Sigmoid colon (tissue), 6 donors: ENCODE measurements at regions not wholly inside any gene's neighbourhood (a gene's known extent, or its start where the extent isn't known, plus 50 kb on each side); places are given as distances from the start of the nearest gene placed in this dataset.

Experiments
- DNase-seq: peaks from one replicate; pipeline ENCODE4 v3.0.0-alpha.2; 2019
- H3K27ac ChIP-seq, 4 donors: fragments of 200-600 bp; sonication (generic); one replicate each; pipeline ENCODE4 v1.5.1; 2016 to 2019; ENCODE audit warnings: mild to moderate bottlenecking in 1 of 4
- H3K27me3 ChIP-seq, 3 donors: fragments of 200-600 bp; sonication (generic); one replicate each; pipeline ENCODE4 v1.5.1; 2019; ENCODE audit warnings: mild to moderate bottlenecking in 1 of 3
- H3K36me3 ChIP-seq, 4 donors: fragments of 200-600 bp; sonication (generic); one replicate each; pipeline ENCODE4 v1.5.1; 2016 to 2019
- H3K4me1 ChIP-seq, 4 donors: fragments of 200-600 bp; sonication (generic); one replicate each; pipeline ENCODE4 v1.5.1; 2017 to 2019
- H3K4me3 ChIP-seq, 4 donors: fragments of 200-600 bp; sonication (generic); one replicate each; pipeline ENCODE4 v1.5.1; 2017 to 2019; ENCODE audit warnings: mild to moderate bottlenecking in 2 of 4, moderate library complexity in 1 of 4
- H3K9me3 ChIP-seq, 4 donors: fragments of 200-600 bp in 3 of 4; sonication (generic) in 3 of 4; one replicate each; pipeline versions ENCODE4 v1.5.1 to v1.6.1; 2013 to 2019
- EP300 ChIP-seq, 4 donors: sonication (generic); formaldehyde crosslinking; IDR thresholded peaks; one replicate each; pipeline ENCODE4 v1.6.1; 2017; ENCODE audit warnings: antibody characterized with exemption in 4 of 4
- POLR2A ChIP-seq, 2 donors: fragments of 450-650 bp; IDR thresholded peaks; one replicate each; pipeline ENCODE4 v1.6.1; 2016; ENCODE audit warnings: antibody characterized with exemption in 2 of 2, mild to moderate bottlenecking in 2 of 2, moderate library complexity in 2 of 2
- POLR2AphosphoS5 ChIP-seq, 4 donors: sonication (generic); formaldehyde crosslinking; IDR thresholded peaks; one replicate each; pipeline ENCODE4 v1.6.1; 2017; ENCODE audit warnings: antibody characterized with exemption in 4 of 4
- WGBS, 2 donors: extraction: QIAGEN DNeasy Blood & Tissue Kit; methylation state at CpG; one replicate each; pipeline ENCODE4 v1.1.7; 2013; 5-methylcytosine and 5-hydroxymethylcytosine counted together
- intact Hi-C: fragments of 100-400 bp; cut with DNase I; formaldehyde crosslinking; loops from one replicate; pipeline ENCODE4 v1.15.1; 2023
- TF ChIP-seq, protein P1 (sequence below), 4 experiments: fragments of 450-650 bp in 3 of 4; fragments of 200-600 bp in 1 of 4; IDR thresholded peaks; one replicate each; pipeline ENCODE4 v1.5.1; 2016 to 2019; ENCODE audit warnings: antibody characterized with exemption in 4 of 4, mild to moderate bottlenecking in 3 of 4, moderate library complexity in 2 of 4
- donor health status: healthy with polysubstance abuse.
- donor health status: healthy.

DNA sequence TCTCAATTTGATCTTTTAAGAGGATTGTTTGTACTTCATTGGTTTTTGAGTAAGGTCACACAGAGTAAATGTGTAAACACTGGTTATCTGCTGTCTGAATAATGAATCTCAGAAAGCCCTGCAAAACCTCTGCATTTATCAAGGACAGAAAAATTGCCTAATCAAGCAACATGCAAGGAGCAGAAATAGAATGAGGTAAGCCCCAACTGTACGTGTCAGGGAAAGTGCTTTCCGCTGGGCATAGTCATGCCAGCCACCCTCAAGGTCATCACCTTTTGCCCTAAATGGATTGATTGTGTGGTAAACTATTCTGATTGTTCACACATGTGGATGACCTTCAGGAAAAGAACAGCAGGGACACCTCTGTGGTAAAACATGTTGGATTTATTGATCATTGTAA, 376.9 kb upstream of the KCNN2 start:
- Histone ChIP-seq H3K27me3 (no peaks in the 10 kb centered on the region), H3K4me3 (no peak overlapping the region), H3K27ac (no peak overlapping the region), H3K9me3 (no peaks in the 10 kb centered on the region), H3K4me1 (no peaks in the 10 kb centered on the region), H3K36me3 (no peaks in the 10 kb centered on the region)
- DNase-seq, result no peak
- TF ChIP-seq, protein P1, sequence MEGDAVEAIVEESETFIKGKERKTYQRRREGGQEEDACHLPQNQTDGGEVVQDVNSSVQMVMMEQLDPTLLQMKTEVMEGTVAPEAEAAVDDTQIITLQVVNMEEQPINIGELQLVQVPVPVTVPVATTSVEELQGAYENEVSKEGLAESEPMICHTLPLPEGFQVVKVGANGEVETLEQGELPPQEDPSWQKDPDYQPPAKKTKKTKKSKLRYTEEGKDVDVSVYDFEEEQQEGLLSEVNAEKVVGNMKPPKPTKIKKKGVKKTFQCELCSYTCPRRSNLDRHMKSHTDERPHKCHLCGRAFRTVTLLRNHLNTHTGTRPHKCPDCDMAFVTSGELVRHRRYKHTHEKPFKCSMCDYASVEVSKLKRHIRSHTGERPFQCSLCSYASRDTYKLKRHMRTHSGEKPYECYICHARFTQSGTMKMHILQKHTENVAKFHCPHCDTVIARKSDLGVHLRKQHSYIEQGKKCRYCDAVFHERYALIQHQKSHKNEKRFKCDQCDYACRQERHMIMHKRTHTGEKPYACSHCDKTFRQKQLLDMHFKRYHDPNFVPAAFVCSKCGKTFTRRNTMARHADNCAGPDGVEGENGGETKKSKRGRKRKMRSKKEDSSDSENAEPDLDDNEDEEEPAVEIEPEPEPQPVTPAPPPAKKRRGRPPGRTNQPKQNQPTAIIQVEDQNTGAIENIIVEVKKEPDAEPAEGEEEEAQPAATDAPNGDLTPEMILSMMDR (IDR thresholded peaks at IDR 0.05), result no peak
- TF ChIP-seq POLR2AphosphoS5 (IDR thresholded peaks at IDR 0.05) (no peak), EP300 (IDR thresholded peaks at IDR 0.05) (no peak), POLR2A (IDR thresholded peaks at IDR 0.05) (no peak)
- intact Hi-C loops, result no loop called here
- 61 to 67% methylated on average over 2 of the region's 2 CpGs for WGBS, 2 donors

DNA sequence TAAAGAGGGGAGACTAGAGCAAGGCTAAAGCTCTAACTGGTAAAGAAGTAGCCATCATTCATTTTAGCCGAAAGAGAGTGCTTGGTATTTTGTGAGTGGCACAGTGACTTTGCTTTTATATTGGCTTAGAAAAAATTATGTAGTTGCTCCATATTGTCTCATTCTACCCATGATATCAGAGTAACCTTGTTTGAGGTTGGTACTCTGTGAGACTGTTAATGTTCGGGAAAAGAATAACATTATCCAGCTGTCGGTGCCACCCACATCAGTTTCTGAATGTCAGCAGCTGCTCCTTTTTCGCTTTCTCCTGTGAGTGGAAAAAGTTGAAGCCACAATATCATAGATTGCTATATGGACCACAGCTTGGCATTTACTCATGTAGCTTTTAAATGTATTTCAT, 376.4 kb upstream of the KCNN2 start:
- Histone ChIP-seq H3K36me3 (no peaks in the 10 kb centered on the region), H3K4me3 (no peak overlapping the region), H3K9me3 (no peaks in the 10 kb centered on the region), H3K27me3 (no peaks in the 10 kb centered on the region), H3K27ac (no peak overlapping the region), H3K4me1 (no peaks in the 10 kb centered on the region)
- DNase-seq, result no peak
- WGBS, 2 donors, result 85 to 87% methylated on average over 4 of the region's 4 CpGs
- intact Hi-C loops, result no loop called here
- TF ChIP-seq EP300 (IDR thresholded peaks at IDR 0.05) (no peak), POLR2AphosphoS5 (IDR thresholded peaks at IDR 0.05) (no peak), POLR2A (IDR thresholded peaks at IDR 0.05) (no peak)
- TF ChIP-seq, protein P1 (IDR thresholded peaks at IDR 0.05), result no peak

DNA sequence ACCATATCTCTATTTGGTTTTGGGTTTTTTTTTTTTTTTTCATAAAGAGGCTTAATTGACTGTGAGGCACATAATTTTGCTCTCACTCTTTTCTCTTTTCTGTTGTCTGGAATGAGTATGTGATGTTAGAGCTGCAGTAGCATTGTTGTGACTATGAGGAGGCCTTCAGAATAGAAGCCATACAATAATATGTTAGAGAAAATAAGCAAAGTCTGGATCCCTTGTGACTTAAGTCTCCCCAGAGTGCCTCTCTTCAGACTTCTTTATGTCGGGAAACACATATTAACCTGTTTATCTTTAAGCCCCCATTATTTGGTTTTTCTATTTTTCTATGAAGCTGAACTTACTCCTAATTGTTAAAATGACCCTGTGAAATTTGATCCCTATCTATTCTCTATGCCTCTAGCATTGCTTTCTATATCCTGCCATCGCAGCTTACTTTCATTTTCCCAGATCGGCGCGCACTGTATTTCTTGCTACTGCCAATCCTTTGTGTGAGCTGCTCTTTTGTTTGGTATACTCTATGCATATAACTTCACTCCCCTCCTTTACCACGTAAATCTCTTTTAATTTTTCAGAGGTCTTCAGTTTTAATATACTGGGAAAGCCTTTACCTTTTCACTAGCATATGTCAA, 372.5 kb upstream of the KCNN2 start:
- H3K4me3 ChIP-seq, result no peak overlapping the region
- H3K27ac ChIP-seq, result no peak overlapping the region
- H3K36me3 ChIP-seq, result no peaks in the 10 kb centered on the region
- DNase-seq, result no peak
- WGBS, 2 donors, result 87 to 88% methylated on average over 6 of the region's 6 CpGs
- intact Hi-C loops, result no loop called here
- H3K4me1 ChIP-seq, result no peaks in the 10 kb centered on the region
- no peak for TF ChIP-seq POLR2A (IDR thresholded peaks at IDR 0.05)
- TF ChIP-seq POLR2AphosphoS5 (IDR thresholded peaks at IDR 0.05), result no peak
- TF ChIP-seq EP300 (IDR thresholded peaks at IDR 0.05), result no peak
- TF ChIP-seq, protein P1 (IDR thresholded peaks at IDR 0.05), result no peak
- H3K9me3 ChIP-seq, result no peaks in the 10 kb centered on the region
- H3K27me3 ChIP-seq, result no peaks in the 10 kb centered on the region

DNA sequence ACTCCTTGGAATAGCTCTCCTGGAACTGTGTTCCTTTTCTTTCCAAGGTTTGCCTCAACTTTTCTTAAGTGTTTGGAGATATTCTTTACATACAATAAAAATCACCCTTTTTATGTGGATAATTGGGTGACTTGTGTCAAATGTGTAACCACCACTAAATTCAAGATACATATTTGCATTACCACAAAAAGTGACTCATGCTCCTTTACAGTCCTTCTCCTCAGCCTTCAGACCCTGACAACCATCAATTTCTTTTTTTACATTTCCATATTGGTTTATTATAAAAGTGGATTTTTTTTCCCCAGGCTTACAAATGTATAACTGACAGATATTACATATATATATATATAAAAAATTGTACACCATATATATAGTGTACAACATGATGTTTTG, 372.0 kb upstream of the KCNN2 start:
- no peak for DNase-seq
- TF ChIP-seq EP300 (IDR thresholded peaks at IDR 0.05), result no peak
- TF ChIP-seq POLR2AphosphoS5 (IDR thresholded peaks at IDR 0.05), result no peak
- TF ChIP-seq, protein P1 (IDR thresholded peaks at IDR 0.05), result no peak
- TF ChIP-seq POLR2A (IDR thresholded peaks at IDR 0.05), result no peak
- H3K27ac ChIP-seq, result no peak overlapping the region
- no peak overlapping the region for H3K4me3 ChIP-seq
- no peaks in the 10 kb centered on the region for H3K36me3 ChIP-seq
- no peaks in the 10 kb centered on the region for H3K27me3 ChIP-seq
- H3K4me1 ChIP-seq, result no peaks in the 10 kb centered on the region
- no peaks in the 10 kb centered on the region for H3K9me3 ChIP-seq
- intact Hi-C loops, result no loop called here

DNA sequence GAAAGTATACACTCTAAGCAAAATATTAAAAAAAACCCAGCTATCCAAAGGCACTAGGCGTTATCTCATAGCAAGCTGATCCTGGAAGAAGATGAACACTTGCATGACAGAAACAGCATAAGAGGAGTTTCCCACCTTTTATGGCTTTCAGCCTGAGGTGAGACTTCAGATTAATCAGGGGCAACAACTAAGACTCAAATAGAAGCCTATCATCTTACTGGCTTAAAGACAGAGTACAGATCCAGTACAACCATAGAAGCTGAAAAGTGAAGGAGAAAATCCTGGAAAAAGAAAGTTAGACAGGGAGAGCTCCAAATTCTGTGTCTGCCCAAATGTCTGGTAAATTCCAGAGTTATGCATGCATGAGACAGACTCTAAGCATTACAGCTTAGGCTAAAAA, 360.8 kb upstream of the KCNN2 start:
- no peak for DNase-seq
- intact Hi-C loops, result no loop called here
- Histone ChIP-seq H3K9me3 (no peaks in the 10 kb centered on the region), H3K4me1 (no peaks in the 10 kb centered on the region), H3K4me3 (no peak overlapping the region), H3K27me3 (no peaks in the 10 kb centered on the region), H3K27ac (no peak overlapping the region), H3K36me3 (no peaks in the 10 kb centered on the region)
- 53 to 61% methylated on average over 1 of the region's 1 CpG for WGBS, 2 donors
- TF ChIP-seq POLR2AphosphoS5 (IDR thresholded peaks at IDR 0.05), result no peak
- TF ChIP-seq POLR2A (IDR thresholded peaks at IDR 0.05), result no peak
- TF ChIP-seq EP300 (IDR thresholded peaks at IDR 0.05), result no peak
- TF ChIP-seq, protein P1 (IDR thresholded peaks at IDR 0.05), result no peak
